GM12878 (cell line): ENCODE measurements at regions not wholly inside any gene's neighbourhood (a gene's known extent, or its start where the extent isn't known, plus 50 kb on each side); places are given as distances from the start of the nearest gene placed in this dataset.
A peak's percentile ranks its signal among the peaks of the same experiment; 100 is the strongest.

Experiments
- ATAC-seq: fragments of 200-7000 bp; cut with Tn5 transposase; 3 replicates; pipeline ENCODE4 v1.9.1; 2020; ENCODE audit warnings: mild to moderate bottlenecking, moderate library complexity
- BruUV-seq: library from RNA; stranded (reverse); fragments of 400-500 nt; replicated peaks from 2 replicates; lab custom pipeline; 2021; lab: Mats Ljungman, UMichigan
- CTCF ChIA-PET: fragments of 300-600 bp; sonication (Branson Sonifier 250); formaldehyde crosslinking; extraction: SDS; loops from one replicate; lab custom pipeline; 2021; ENCODE audit warnings: inconsistent platforms; lab: Yijun Ruan, JAX
- POLR2A ChIA-PET: fragments of 350-600 bp; formaldehyde crosslinking; extraction: SDS; loops from one replicate; lab custom pipeline; 2021; ENCODE audit warnings: inconsistent platforms; lab: Charles Lee
- RAD21 ChIA-PET: fragments of 300-600 bp; sonication (Branson Sonifier 250); formaldehyde crosslinking; loops from one replicate; lab custom pipeline; 2023; ENCODE audit warnings: antibody characterized with exemption; ENCODE audit not compliant: unreplicated experiment; lab: Charles Lee
- SMC1A ChIA-PET: fragments of 300-600 bp; sonication (Branson Sonifier 250); formaldehyde crosslinking; loops from one replicate; lab custom pipeline; 2023; ENCODE audit not compliant: unreplicated experiment, uncharacterized antibody; lab: Charles Lee
- DNase-seq: peaks from one replicate; pipeline ENCODE4 v3.0.0-alpha.2; 2011; ENCODE audit warnings: low read depth, low spot score
- FAIRE-seq: peaks from 3 replicates; lab custom pipeline; 2011; peaks lifted over from hg19 to GRCh38; lab: Jason Lieb, UNC
- H2AFZ ChIP-seq: 2 replicates; pipeline ENCODE4 v1.6.0; 2011; ENCODE audit warnings: low read depth, low read length, control low read depth; ENCODE audit not compliant: control insufficient read depth
- H3K27ac ChIP-seq: 2 replicates; pipeline ENCODE4 v1.5.1; 2011; ENCODE audit warnings: control low read depth; ENCODE audit not compliant: control insufficient read depth, insufficient read depth
- H3K27me3 ChIP-seq, 2 experiments: replicated peaks in 1 of 2; 2 replicates each; pipeline versions ENCODE4 v1.6.0 to v1.6.1; 2011; ENCODE audit warnings: low read length in 1 of 2; ENCODE audit not compliant: control insufficient read depth in 2 of 2, insufficient read depth in 2 of 2
- H3K36me3 ChIP-seq, 2 experiments: 2 replicates each; pipeline ENCODE4 v1.5.1; 2011; ENCODE audit warnings: low read length in 1 of 2; ENCODE audit not compliant: control insufficient read depth in 2 of 2, insufficient read depth in 2 of 2
- H3K4me1 ChIP-seq: 2 replicates; pipeline ENCODE4 v1.6.1; 2011; ENCODE audit warnings: mild to moderate bottlenecking, low read length, moderate library complexity, mixed read lengths; ENCODE audit not compliant: control insufficient read depth, insufficient read depth
- H3K4me2 ChIP-seq: 2 replicates; pipeline ENCODE4 v1.6.0; 2011; ENCODE audit warnings: control low read depth; ENCODE audit not compliant: control insufficient read depth, insufficient read depth
- H3K4me3 ChIP-seq: fragments of 200-600 bp; sonication (generic); 2 replicates; pipeline ENCODE4 v1.5.1; 2016
- H3K79me2 ChIP-seq: 2 replicates; pipeline ENCODE4 v1.6.0; 2011; ENCODE audit warnings: low read length; ENCODE audit not compliant: control insufficient read depth, insufficient read depth
- H3K9ac ChIP-seq: 2 replicates; pipeline ENCODE4 v1.8.0; 2011; ENCODE audit warnings: low read length, control low read depth, mixed read lengths; ENCODE audit not compliant: control insufficient read depth, insufficient read depth
- H3K9me3 ChIP-seq: replicated peaks from 3 replicates; pipeline ENCODE4 v1.5.1; 2011; ENCODE audit warnings: mild to moderate bottlenecking, low read length; ENCODE audit not compliant: control insufficient read depth, insufficient read depth
- H4K20me1 ChIP-seq: 2 replicates; pipeline ENCODE4 v1.6.0; 2011; ENCODE audit not compliant: control insufficient read depth, insufficient read depth
- CBX3 ChIP-seq: fragments of 200-600 bp; sonication (generic); IDR thresholded peaks from 2 replicates; pipeline ENCODE4 v1.6.1; 2016; ENCODE audit warnings: low read depth, borderline replicate concordance
- GATAD2B ChIP-seq: fragments of 450-650 bp; conservative IDR thresholded peaks from 2 replicates; pipeline ENCODE4 v1.6.1; 2017; ENCODE audit warnings: low read depth, mild to moderate bottlenecking, moderate library complexity
- IKZF2 ChIP-seq, 2 experiments: fragments of 450-650 bp; IDR thresholded peaks; 2 replicates each; pipeline ENCODE4 v1.6.1; 2017; ENCODE audit warnings: mild to moderate bottlenecking in 2 of 2, moderate library complexity in 2 of 2
- MYB ChIP-seq: fragments of 150-350 bp; IDR thresholded peaks from 2 replicates; pipeline ENCODE4 v1.6.1; 2014; ENCODE audit warnings: mild to moderate bottlenecking, low read depth, low read length, borderline replicate concordance
- NFIC ChIP-seq: IDR thresholded peaks from 2 replicates; pipeline ENCODE4 v1.6.1; 2012; ENCODE audit warnings: low read depth, mild to moderate bottlenecking, inconsistent platforms, low read length, moderate library complexity
- POLR2AphosphoS2 ChIP-seq: IDR thresholded peaks from 2 replicates; pipeline ENCODE4 v1.6.1; 2011; ENCODE audit warnings: low read depth, mild to moderate bottlenecking, low read length, improper control_type of control experiment, moderate library complexity
- RAD21 ChIP-seq: IDR thresholded peaks from 2 replicates; pipeline ENCODE4 v1.6.1; 2011; ENCODE audit warnings: mild to moderate bottlenecking, low read depth, low read length, moderate library complexity; ENCODE audit not compliant: insufficient read depth
- RAD51 ChIP-seq: fragments of 450-650 bp; IDR thresholded peaks from 2 replicates; pipeline ENCODE4 v1.6.1; 2016; ENCODE audit warnings: moderate library complexity, mild to moderate bottlenecking, inconsistent platforms
- RFX5 ChIP-seq: IDR thresholded peaks from 2 replicates; pipeline ENCODE4 v1.6.1; 2011; ENCODE audit warnings: low read depth, low read length, improper control_type of control experiment
- RUNX3 ChIP-seq: IDR thresholded peaks from 2 replicates; pipeline ENCODE4 v1.6.1; 2012; ENCODE audit warnings: low read length, inconsistent platforms
- SMARCA5 ChIP-seq: fragments of 450-650 bp; IDR thresholded peaks from 2 replicates; pipeline ENCODE4 v1.6.1; 2017; ENCODE audit warnings: mild to moderate bottlenecking
- SMC3 ChIP-seq: IDR thresholded peaks from 2 replicates; pipeline ENCODE4 v1.6.1; 2011; ENCODE audit warnings: low read length, improper control_type of control experiment, borderline replicate concordance
- SREBF2 ChIP-seq: IDR thresholded peaks from 2 replicates; pipeline ENCODE4 v1.6.1; 2012; ENCODE audit warnings: mild to moderate bottlenecking, low read length
- ZBED1 ChIP-seq: IDR thresholded peaks from 2 replicates; pipeline ENCODE4 v1.6.1; 2016; ENCODE audit warnings: borderline replicate concordance
- ZNF217 ChIP-seq: fragments of 450-650 bp; IDR thresholded peaks from 2 replicates; pipeline ENCODE4 v1.6.1; 2017; ENCODE audit warnings: antibody characterized with exemption, mild to moderate bottlenecking
- ZNF274 ChIP-seq: IDR thresholded peaks from one replicate; pipeline ENCODE4 v1.8.0; 2011; ENCODE audit not compliant: insufficient read length, insufficient read depth
- ZNF622 ChIP-seq: fragments of 450-650 bp; IDR thresholded peaks from 2 replicates; pipeline ENCODE4 v1.6.1; 2017; ENCODE audit warnings: mild to moderate bottlenecking, inconsistent platforms
- ZSCAN29 ChIP-seq: fragments of 450-650 bp; IDR thresholded peaks from 2 replicates; pipeline ENCODE4 v1.6.1; 2017; ENCODE audit warnings: mild to moderate bottlenecking, moderate library complexity
- WGBS: methylation state at CpG from one replicate; pipeline ENCODE4 v1.1.6; 2016; ENCODE audit warnings: low lambda C conversion rate; ENCODE audit not compliant: insufficient replicate concordance, insufficient coverage; ENCODE audit errors: missing lambda C conversion rate; 5-methylcytosine and 5-hydroxymethylcytosine counted together
- in situ Hi-C: fragments of 300-500 bp; cut with MboI; formaldehyde crosslinking; loops from 9 replicates; pipeline ENCODE4 v1.14.3; 2018; ENCODE audit warnings: mixed read lengths
- intact Hi-C: fragments of 100-400 bp; cut with micrococcal nuclease; formaldehyde crosslinking; loops from one replicate; pipeline ENCODE4 v1.14.2; 2022; ENCODE audit not compliant: unreplicated experiment
- TF ChIP-seq, protein P1 (sequence below): fragments of 450-650 bp; formaldehyde crosslinking; IDR thresholded peaks from 2 replicates; pipeline ENCODE4 v1.4.0; 2022; ENCODE audit warnings: mild to moderate bottlenecking, moderate library complexity
- TF ChIP-seq, protein P2 (sequence below): fragments of 450-650 bp; IDR thresholded peaks from 2 replicates; pipeline ENCODE4 v1.6.1; 2016; ENCODE audit warnings: mild to moderate bottlenecking

DNA sequence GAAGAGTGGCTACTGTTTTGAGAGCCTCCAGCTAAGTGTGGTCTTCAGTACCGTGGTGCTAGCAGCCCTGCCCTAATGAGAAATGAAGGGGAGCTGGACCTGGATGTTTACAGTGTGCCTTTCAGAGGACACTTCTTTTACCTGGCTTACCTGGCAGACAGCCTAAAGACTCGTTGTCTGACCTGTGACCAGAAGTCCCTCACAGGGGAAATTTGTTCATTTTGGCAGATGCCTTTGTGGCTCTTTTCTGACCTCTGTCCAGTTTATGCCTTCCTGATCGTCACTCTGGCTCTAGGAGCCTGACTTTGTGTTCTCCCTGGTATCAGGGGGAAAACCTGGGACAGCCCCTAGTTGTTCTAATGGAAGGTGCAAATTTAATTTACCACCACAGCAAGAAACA lies 475.1 kb downstream of the DMRTA1 start (continued):
- TF ChIP-seq, protein P1, sequence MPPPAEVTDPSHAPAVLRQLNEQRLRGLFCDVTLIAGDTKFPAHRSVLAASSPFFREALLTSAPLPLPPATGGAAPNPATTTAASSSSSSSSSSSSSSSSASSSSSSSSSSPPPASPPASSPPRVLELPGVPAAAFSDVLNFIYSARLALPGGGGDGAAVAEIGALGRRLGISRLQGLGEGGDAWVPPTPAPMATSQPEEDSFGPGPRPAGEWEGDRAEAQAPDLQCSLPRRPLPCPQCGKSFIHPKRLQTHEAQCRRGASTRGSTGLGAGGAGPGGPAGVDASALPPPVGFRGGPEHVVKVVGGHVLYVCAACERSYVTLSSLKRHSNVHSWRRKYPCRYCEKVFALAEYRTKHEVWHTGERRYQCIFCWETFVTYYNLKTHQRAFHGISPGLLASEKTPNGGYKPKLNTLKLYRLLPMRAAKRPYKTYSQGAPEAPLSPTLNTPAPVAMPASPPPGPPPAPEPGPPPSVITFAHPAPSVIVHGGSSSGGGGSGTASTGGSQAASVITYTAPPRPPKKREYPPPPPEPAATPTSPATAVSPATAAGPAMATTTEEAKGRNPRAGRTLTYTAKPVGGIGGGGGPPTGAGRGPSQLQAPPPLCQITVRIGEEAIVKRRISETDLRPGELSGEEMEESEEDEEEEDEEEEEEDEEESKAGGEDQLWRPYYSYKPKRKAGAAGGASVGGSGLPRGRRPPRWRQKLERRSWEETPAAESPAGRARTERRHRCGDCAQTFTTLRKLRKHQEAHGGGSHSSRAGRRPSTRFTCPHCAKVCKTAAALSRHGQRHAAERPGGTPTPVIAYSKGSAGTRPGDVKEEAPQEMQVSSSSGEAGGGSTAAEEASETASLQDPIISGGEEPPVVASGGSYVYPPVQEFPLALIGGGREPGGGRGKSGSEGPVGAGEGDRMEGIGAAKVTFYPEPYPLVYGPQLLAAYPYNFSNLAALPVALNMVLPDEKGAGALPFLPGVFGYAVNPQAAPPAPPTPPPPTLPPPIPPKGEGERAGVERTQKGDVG (CRISPR knock-in tag) = no peak
- TF ChIP-seq RAD21 (no peak), ZNF217 (no peak), GATAD2B (no peak), ZBED1 (no peak), SMC3 (no peak)

DNA sequence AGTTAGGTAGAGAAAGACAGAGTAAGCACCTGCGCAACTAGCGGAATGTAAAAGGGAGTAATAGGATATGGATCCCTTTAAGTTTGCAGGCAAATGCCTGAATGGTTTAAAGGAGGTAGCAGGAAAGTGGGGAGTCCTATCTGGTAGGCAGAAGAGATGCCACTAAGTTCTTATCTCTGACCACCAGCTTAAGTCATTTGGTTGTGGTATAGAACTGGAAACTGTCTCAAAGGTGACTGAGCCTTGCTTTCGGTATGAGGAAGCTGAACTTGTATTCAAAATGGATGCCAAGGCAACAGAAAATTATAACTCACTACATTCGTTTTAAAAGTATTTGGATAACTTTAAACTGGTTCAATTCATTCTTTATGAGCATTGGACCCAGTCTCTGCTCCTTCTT lies 475.6 kb downstream of the DMRTA1 start:
- no peaks in the 10 kb centered on the region for H3K36me3 ChIP-seq
- 72% methylated on average over 4 of the region's 4 CpGs for WGBS
- no peak overlapping the region for H3K4me3 ChIP-seq
- DNase-seq (no peak), ATAC-seq (peak; percentile 84), FAIRE-seq (no peak)
- ChIA-PET SMC1A (interaction anchor here (1.1 to 2.2 kb wide), 7 partner anchors 9 to 51 kb away, joined by 3 to 13 read pairs (median 4); no protein-coding TSS in a partner anchor), POLR2A (interaction anchor here (2.3 to 3.3 kb wide), 2 partner anchors 10 to 12 kb away, joined by 7 to 16 read pairs; no protein-coding TSS in a partner anchor), RAD21 (interaction anchor here (1.2 to 2.0 kb wide), 3 partner anchors 9 to 37 kb away, joined by 3 to 19 read pairs (median 3); no protein-coding TSS in a partner anchor), CTCF (interaction anchor here (1.4 to 1.7 kb wide), 4 partner anchors 8 to 72 kb away, joined by 3 to 5 read pairs (median 4); no protein-coding TSS in a partner anchor)
- no TSS peak for BruUV-seq
- no peaks in the 10 kb centered on the region for H4K20me1 ChIP-seq
- in situ Hi-C loops = no loop called here
- H3K27ac ChIP-seq = no peak overlapping the region
- no peak for TF ChIP-seq ZNF274
- TF ChIP-seq NFIC = no peak
- 0 out of 4 replicates have a peak, but pooled peaks of 1 of the 2 experiments have one; percentile 23 for TF ChIP-seq IKZF2 (IDR thresholded peaks at IDR 0.05)
- no peak for TF ChIP-seq ZNF622
- no peak for TF ChIP-seq ZSCAN29
- TF ChIP-seq POLR2AphosphoS2 = no peak
- peak; percentile 50 for TF ChIP-seq RUNX3
- no peak for TF ChIP-seq CBX3
- no peak for TF ChIP-seq MYB
- TF ChIP-seq ZNF217 = no peak
- no peak for TF ChIP-seq RAD51
- TF ChIP-seq, protein P2, sequence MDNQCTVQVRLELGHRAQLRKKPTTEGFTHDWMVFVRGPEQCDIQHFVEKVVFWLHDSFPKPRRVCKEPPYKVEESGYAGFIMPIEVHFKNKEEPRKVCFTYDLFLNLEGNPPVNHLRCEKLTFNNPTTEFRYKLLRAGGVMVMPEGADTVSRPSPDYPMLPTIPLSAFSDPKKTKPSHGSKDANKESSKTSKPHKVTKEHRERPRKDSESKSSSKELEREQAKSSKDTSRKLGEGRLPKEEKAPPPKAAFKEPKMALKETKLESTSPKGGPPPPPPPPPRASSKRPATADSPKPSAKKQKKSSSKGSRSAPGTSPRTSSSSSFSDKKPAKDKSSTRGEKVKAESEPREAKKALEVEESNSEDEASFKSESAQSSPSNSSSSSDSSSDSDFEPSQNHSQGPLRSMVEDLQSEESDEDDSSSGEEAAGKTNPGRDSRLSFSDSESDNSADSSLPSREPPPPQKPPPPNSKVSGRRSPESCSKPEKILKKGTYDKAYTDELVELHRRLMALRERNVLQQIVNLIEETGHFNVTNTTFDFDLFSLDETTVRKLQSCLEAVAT = 0 out of 2 replicates have a peak, but pooled peaks have one; percentile 13
- no peak for TF ChIP-seq SREBF2
- TF ChIP-seq RFX5 = no peak
- peak; percentile 21; the same call in 1 of the 2 replicates for TF ChIP-seq SMARCA5
- no peaks in the 10 kb centered on the region for H3K27me3 ChIP-seq
- H3K9me3 ChIP-seq = no peaks in the 10 kb centered on the region
- H3K79me2 ChIP-seq = no peaks in the 10 kb centered on the region
- H3K4me1 ChIP-seq = no peaks in the 10 kb centered on the region
- intact Hi-C loops = no loop called here
- H3K9ac ChIP-seq = no peak overlapping the region
- H2AFZ ChIP-seq = no peak overlapping the region
- H3K4me2 ChIP-seq = no peak overlapping the region
